Lung (tissue), 11 donors: ENCODE measurements at regions not wholly inside any gene's neighbourhood (a gene's known extent, or its start where the extent isn't known, plus 50 kb on each side); places are given as distances from the start of the nearest gene placed in this dataset.

ENCODE experiments used
- ATAC-seq: fragments of 200-7000 bp; cut with Tn5 transposase; one replicate; pipeline ENCODE4 v1.9.1; 2020; ENCODE audit warnings: moderate number of reproducible peaks; ENCODE audit not compliant: insufficient read depth, low FRiP score
- DNase-seq, 3 donors: peaks; one replicate each; pipeline ENCODE4 v3.0.0-alpha.2; 2013 to 2017
- H3K27ac ChIP-seq, 2 donors: one replicate each; pipeline ENCODE4 v1.5.1; 2013; ENCODE audit warnings: mild to moderate bottlenecking in 2 of 2, moderate library complexity in 2 of 2, control low read depth in 1 of 2, inconsistent platforms in 1 of 2, low read depth in 1 of 2, low read length in 1 of 2
- H3K27me3 ChIP-seq, 3 donors: one replicate each; pipeline ENCODE4 v1.5.1; 2013; ENCODE audit warnings: low read length in 2 of 3; ENCODE audit not compliant: control insufficient read depth in 3 of 3, insufficient read depth in 3 of 3
- H3K36me3 ChIP-seq, 4 donors: one replicate each; pipeline ENCODE4 v1.5.1; 2013; ENCODE audit warnings: low read length in 4 of 4, mild to moderate bottlenecking in 1 of 4, moderate library complexity in 1 of 4; ENCODE audit not compliant: control insufficient read depth in 4 of 4, insufficient read depth in 4 of 4
- H3K4me1 ChIP-seq, 5 donors: one replicate each; pipeline ENCODE4 v1.5.1; 2013; ENCODE audit warnings: low read length in 5 of 5, mild to moderate bottlenecking in 2 of 5, moderate library complexity in 1 of 5; ENCODE audit not compliant: control insufficient read depth in 5 of 5, insufficient read depth in 5 of 5
- H3K4me3 ChIP-seq: one replicate; pipeline ENCODE4 v1.5.1; 2013; ENCODE audit warnings: mild to moderate bottlenecking, control low read depth, moderate library complexity
- H3K9ac ChIP-seq, 2 donors: one replicate each; pipeline ENCODE4 v1.5.1; 2013; ENCODE audit warnings: low read length in 2 of 2, control low read depth in 1 of 2; ENCODE audit not compliant: insufficient read depth in 1 of 2
- H3K9me3 ChIP-seq, 4 donors: one replicate each; pipeline ENCODE4 v1.5.1; 2013; ENCODE audit warnings: low read length in 3 of 4, mild to moderate bottlenecking in 1 of 4, moderate library complexity in 1 of 4; ENCODE audit not compliant: control insufficient read depth in 4 of 4, insufficient read depth in 3 of 4
- CTCF ChIP-seq: IDR thresholded peaks from 2 replicates; pipeline ENCODE4 v1.5.1; 2012; ENCODE audit warnings: mild to moderate bottlenecking; ENCODE audit errors: control extremely low read depth, extremely low read depth
- WGBS, 2 donors: extraction: QIAGEN DNeasy Blood & Tissue Kit; methylation state at CpG; one replicate each; pipeline ENCODE4 v1.1.7; 2013; 5-methylcytosine and 5-hydroxymethylcytosine counted together
- donor health status: control.
- donor health status: control.
- donor health status: Bipolar disorder and iron deficiency.
- donor health status: healthy.
- donor health status: DM: yes; HTN: yes; CAD: no.

- Histone ChIP-seq H3K36me3 (no peaks in the 10 kb centered on the region), H3K9me3 (no peaks in the 10 kb centered on the region), H3K4me3 (no peak overlapping the region), H3K27ac (no peak overlapping the region), H3K4me1 (peaks cover 0 to 14% (median 0%) of the 10 kb centered on the region in 5 donors), H3K9ac (no peak overlapping the region), H3K27me3 (peaks cover 0 to 8% (median 0%) of the 10 kb centered on the region in 3 donors)
- DNase-seq (peak in 2 of 3 donors; percentile 7 to 21), ATAC-seq (no peak)
- TF ChIP-seq CTCF = no peak
- 77 to 84% methylated on average over 12 of the region's 12 CpGs for WGBS, 2 donors
Measured at GRCh38 chr1:36560621-36561360, 78.1 kb upstream of the CSF3R start.

GRCh38 chr1:36560177-36560576 is 77.5 kb upstream of the CSF3R start:
- DNase-seq = no peak
- H3K27me3 ChIP-seq = peaks cover 0 to 8% (median 2%) of the 10 kb centered on the region in 3 donors
- no peak overlapping the region for H3K4me3 ChIP-seq
- H3K36me3 ChIP-seq = no peaks in the 10 kb centered on the region
- no peak overlapping the region for H3K27ac ChIP-seq
- peaks cover 0 to 14% (median 0%) of the 10 kb centered on the region in 5 donors for H3K4me1 ChIP-seq
- WGBS, 2 donors = 80 to 85% methylated on average over 8 of the region's 8 CpGs
- H3K9ac ChIP-seq = no peak overlapping the region
- no peak for ATAC-seq
- no peak for TF ChIP-seq CTCF
- no peaks in the 10 kb centered on the region for H3K9me3 ChIP-seq

GRCh38 chr1:36559061-36559460 is 76.3 kb upstream of the CSF3R start:
- H3K27ac ChIP-seq = no peak overlapping the region
- H3K27me3 ChIP-seq = peaks cover 0 to 11% (median 2%) of the 10 kb centered on the region in 3 donors
- TF ChIP-seq CTCF = no peak
- no peak overlapping the region for H3K9ac ChIP-seq
- no peaks in the 10 kb centered on the region for H3K9me3 ChIP-seq
- peaks cover 0 to 14% (median 0%) of the 10 kb centered on the region in 5 donors for H3K4me1 ChIP-seq
- ATAC-seq (no peak), DNase-seq (no peak)
- no peak overlapping the region for H3K4me3 ChIP-seq
- 71 to 82% methylated on average over 8 of the region's 8 CpGs for WGBS, 2 donors
- H3K36me3 ChIP-seq = no peaks in the 10 kb centered on the region
